Limb (tissue), 2 donors: ENCODE measurements at regions not wholly inside any gene's neighbourhood (a gene's known extent, or its start where the extent isn't known, plus 50 kb on each side); places are given as distances from the start of the nearest gene placed in this dataset.

Experiments
- DNase-seq, 2 donors: peaks; one replicate each; pipeline ENCODE4 v3.0.0-alpha.2; 2016; ENCODE audit errors: extremely low spot score in 2 of 2

- no peak for DNase-seq
Observed at GRCh38 chr2:105625632-105626031, 119.1 kb upstream of the NCK2 start.

DNA sequence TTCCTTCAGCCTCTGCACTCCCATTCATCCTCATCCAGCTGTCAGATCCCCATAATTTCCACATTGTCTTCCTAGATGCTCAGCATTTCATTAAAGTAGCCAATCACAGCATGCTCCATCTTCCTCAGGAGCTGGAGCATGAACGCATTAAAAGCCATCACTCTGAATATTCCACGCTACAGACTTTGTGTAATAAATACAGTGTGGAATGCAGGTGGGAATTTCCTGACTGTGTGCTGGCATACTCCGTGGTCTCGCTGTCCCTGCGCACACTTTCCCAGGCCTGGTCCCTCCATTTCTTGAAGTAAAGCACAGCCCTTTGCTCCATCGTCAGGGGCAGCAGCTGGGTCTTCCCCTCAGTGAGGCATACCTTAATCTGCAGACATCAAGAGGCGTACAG lies 123.7 kb upstream of the NCK2 start:
- no peak for DNase-seq

- DNase-seq = no peak
Observed at GRCh38 chr2:105618351-105618659, 126.4 kb upstream of the NCK2 start.

GRCh38 chr2:105617631-105618350 lies 126.9 kb upstream of the NCK2 start:
- no peak for DNase-seq

GRCh38 chr2:105615305-105615704 lies 129.4 kb upstream of the NCK2 start:
- DNase-seq = no peak

DNA sequence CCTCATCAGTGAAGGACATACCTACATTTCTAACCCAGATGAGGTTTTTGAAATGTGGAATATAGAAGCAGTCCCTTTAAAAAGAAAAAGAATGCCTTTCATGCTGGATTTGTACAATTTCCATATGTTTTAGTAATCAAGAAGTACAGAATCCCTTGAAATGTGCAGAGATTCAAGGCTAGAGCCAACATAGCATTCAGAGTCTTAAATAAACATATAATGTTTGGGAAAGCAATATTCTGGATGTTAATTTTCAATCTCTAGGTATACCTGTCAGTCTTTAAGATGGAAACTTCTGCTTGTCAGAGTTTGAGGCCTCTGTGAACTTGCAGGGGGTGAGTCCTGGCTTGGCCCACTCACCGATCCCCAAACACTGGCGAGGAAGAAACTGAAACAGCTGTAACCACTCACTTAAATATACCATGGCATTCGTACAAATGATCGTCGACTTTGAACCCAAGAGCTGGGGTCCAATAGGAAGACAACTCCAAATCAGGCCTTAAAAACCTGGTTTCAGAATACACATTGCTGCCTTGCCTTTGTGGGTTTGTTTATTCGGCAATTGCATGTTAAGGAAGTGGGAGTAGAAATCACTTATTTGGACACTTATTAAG lies 132.8 kb upstream of the NCK2 start:
- DNase-seq = peak in 1 of 2 donors; percentile 48

DNA sequence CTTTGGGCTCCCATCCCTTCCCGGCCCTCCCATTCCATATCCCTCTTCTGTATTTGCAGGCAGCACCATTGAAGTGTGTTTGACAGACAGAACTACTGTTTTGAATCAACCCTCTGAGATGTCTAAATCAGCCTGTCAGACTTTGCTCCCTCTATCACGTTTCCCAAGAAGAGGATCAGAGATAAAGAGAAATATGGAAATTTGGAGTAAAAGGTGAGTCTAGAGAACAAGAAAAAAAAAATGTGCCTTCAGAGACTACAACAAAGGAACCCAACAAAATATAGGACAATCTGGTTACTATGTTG lies 133.4 kb upstream of the NCK2 start:
- DNase-seq = no peak

GRCh38 chr2:105610576-105611332 lies 134.0 kb upstream of the NCK2 start:
- peak; percentile 45 to 55 for DNase-seq

DNA sequence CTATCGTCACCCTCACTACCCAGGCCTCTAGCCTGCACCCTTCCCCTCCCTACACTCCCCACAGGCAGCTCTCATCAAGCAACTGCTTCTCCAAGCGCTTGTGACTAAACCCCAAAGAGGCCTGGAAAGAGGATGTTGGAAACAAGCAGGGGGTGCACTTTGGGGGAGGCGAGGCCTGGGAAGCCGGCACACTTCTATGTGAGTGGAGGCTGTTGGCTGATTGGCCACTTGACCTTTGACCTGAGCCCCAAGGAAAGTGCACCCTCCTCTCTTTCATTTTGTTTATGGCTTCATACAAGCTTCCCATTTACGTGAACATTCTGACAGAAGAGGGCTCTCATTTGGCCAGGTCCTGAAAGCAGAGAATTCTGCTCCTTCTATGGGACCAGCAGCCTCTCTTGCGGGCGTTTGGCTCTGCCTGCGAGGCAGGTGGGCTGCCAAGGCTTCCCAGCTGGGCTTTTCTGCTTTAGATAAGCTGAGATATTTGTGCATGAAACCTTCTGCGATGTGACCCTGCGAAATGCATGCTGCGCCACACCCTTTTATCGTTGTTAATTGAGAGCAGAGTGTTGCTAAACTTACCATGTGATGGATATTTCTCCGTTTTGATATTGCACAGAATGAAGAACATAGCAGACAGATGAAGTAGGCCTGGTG lies 134.8 kb upstream of the NCK2 start:
- no peak for DNase-seq

GRCh38 chr2:105607920-105608504 lies 136.7 kb upstream of the NCK2 start:
- DNase-seq = no peak

GRCh38 chr2:105606081-105606480 lies 138.6 kb upstream of the NCK2 start:
- DNase-seq = no peak

- DNase-seq = no peak
Observed at GRCh38 chr2:105604938-105605337, 139.8 kb upstream of the NCK2 start.

- no peak for DNase-seq
Observed at GRCh38 chr2:105600949-105601794, 143.5 kb upstream of the NCK2 start.

GRCh38 chr2:105600602-105600948 lies 144.1 kb upstream of the NCK2 start:
- DNase-seq = no peak

GRCh38 chr2:105600037-105600442 lies 144.7 kb upstream of the NCK2 start:
- DNase-seq = no peak

DNA sequence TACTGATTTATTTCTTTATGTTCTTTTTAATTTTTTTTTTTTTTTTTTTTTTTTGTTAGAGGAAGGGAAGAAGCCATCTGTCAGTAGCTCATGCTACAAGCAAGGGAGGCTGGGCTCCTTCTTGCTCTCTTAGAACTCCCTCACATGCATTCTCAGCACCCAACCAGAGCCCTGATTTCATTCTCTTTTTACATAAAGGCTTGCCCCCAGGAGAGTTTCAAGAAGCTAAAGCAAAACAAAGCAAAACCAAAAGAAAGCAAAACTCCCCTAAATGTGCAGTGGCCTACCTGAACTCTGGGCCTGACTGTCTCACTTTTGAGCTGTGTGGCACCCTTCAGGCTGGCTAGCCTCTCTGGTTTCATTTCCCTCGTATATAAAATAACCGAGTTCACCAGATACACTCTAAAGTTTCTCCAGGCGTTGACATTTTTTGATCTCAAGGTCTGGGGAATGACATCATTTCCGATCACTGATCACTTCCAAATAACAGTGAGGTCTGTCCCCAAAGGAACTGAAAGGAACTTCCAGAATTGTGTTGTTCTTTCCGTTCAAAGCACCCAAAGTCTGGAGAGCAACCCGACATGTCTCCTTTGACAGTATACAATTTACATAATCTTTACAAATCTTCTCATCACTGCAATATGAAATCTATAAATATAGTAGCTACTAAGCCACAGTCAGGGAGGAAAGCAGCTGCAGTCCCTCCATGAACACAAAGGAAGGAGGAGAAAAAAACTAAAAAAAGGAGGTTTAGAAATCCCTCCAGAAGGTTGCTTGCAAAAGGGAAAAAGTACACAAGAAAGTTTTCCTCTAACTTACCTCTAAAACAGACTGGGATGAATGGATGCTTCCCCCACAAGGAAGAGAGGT lies 145.6 kb upstream of the NCK2 start:
- DNase-seq = no peak

- no peak for DNase-seq
Observed at GRCh38 chr2:105597806-105598803, 146.6 kb upstream of the NCK2 start.

DNA sequence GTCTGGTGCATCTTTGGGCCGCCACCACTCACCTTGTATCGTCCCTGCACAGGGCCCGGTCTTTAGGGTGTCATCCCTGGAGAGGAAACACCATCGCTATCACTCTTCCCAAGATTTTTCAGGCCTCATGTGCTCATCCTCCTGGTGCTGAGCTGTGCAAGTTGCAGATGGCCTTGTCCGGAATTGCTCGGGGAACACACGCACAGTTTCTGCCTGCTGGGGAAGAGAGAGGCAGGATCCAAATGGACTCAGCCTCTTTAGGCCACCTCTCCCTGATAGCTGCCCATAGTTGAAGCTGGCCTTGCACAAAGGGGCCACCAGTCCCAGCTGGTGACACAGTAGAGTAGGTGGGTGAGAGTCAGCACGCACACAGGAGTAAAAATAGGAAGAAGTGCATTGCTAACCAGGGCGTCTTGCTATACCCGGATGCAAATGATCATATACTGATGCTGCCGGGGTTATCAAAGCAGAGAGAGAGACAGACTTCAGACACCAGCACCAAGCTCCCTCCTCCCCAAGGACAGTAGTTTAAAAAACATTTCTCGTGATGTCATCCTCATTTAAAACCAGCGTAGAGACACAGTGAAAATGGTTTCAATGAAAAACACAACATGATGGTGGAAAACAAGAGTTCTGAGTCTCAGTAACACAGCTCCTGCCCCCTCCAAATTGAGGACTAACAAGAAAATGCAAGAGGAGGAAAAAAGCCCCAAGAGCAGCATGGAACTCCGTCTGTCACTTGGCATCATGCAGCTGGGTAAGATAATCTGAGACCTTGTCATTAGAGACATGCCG lies 147.5 kb upstream of the NCK2 start:
- no peak for DNase-seq
